ENCODE measurements at regions not wholly inside any gene's neighbourhood (a gene's known extent, or its start where the extent isn't known, plus 50 kb on each side); places are given as distances from the start of the nearest gene placed in this dataset.

DNA sequence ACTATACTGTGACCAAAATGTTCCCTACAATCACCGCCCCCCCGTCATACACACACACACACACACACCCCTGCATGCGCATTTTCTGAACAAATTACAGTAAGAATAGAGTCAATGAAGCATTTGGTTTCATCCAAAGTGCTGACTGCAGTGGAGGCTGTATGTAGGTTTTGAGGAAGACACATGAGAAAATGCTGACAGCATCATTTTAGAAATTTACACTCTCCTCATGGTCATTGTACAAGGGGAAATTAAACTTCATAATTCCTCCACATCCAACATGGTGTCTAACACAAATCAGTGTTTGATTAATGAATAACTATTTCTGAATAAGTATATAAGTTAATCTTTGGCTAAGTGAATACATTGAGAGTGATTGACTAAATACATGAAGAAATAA lies 1126.8 kb upstream of the PHF14 start:
- no peak for TF ChIP-seq CREB1 (IDR thresholded peaks at IDR 0.05; ENCODE audit: low read depth)
- no peak for TF ChIP-seq FOXM1 (IDR thresholded peaks at IDR 0.05; ENCODE audit: borderline replicate concordance, low read depth)
- TF ChIP-seq YY1 (IDR thresholded peaks at IDR 0.05; ENCODE audit: low read depth), result no peak
- TF ChIP-seq NFIC (IDR thresholded peaks at IDR 0.05), result no peak
- TF ChIP-seq, protein P1, sequence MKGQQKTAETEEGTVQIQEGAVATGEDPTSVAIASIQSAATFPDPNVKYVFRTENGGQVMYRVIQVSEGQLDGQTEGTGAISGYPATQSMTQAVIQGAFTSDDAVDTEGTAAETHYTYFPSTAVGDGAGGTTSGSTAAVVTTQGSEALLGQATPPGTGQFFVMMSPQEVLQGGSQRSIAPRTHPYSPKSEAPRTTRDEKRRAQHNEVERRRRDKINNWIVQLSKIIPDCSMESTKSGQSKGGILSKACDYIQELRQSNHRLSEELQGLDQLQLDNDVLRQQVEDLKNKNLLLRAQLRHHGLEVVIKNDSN (IDR thresholded peaks at IDR 0.05), result no peak
- no peak for TF ChIP-seq TAF1 (IDR thresholded peaks at IDR 0.05; ENCODE audit: low read depth)
- TF ChIP-seq CEBPB (IDR thresholded peaks at IDR 0.05), result no peak
- no peak for TF ChIP-seq TEAD4 (IDR thresholded peaks at IDR 0.05)
- TF ChIP-seq, protein P2, sequence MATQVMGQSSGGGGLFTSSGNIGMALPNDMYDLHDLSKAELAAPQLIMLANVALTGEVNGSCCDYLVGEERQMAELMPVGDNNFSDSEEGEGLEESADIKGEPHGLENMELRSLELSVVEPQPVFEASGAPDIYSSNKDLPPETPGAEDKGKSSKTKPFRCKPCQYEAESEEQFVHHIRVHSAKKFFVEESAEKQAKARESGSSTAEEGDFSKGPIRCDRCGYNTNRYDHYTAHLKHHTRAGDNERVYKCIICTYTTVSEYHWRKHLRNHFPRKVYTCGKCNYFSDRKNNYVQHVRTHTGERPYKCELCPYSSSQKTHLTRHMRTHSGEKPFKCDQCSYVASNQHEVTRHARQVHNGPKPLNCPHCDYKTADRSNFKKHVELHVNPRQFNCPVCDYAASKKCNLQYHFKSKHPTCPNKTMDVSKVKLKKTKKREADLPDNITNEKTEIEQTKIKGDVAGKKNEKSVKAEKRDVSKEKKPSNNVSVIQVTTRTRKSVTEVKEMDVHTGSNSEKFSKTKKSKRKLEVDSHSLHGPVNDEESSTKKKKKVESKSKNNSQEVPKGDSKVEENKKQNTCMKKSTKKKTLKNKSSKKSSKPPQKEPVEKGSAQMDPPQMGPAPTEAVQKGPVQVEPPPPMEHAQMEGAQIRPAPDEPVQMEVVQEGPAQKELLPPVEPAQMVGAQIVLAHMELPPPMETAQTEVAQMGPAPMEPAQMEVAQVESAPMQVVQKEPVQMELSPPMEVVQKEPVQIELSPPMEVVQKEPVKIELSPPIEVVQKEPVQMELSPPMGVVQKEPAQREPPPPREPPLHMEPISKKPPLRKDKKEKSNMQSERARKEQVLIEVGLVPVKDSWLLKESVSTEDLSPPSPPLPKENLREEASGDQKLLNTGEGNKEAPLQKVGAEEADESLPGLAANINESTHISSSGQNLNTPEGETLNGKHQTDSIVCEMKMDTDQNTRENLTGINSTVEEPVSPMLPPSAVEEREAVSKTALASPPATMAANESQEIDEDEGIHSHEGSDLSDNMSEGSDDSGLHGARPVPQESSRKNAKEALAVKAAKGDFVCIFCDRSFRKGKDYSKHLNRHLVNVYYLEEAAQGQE (IDR thresholded peaks at IDR 0.05; ENCODE audit: low read depth), result no peak
- TF ChIP-seq RAD21 (IDR thresholded peaks at IDR 0.05; ENCODE audit: low read depth), result no peak
- TF ChIP-seq EGR1 (IDR thresholded peaks at IDR 0.05), result no peak
- TF ChIP-seq EP300 (IDR thresholded peaks at IDR 0.05; ENCODE audit: borderline replicate concordance), result no peak
- no peak for TF ChIP-seq ZBTB7A (IDR thresholded peaks at IDR 0.05; ENCODE audit: low read depth)

DNA sequence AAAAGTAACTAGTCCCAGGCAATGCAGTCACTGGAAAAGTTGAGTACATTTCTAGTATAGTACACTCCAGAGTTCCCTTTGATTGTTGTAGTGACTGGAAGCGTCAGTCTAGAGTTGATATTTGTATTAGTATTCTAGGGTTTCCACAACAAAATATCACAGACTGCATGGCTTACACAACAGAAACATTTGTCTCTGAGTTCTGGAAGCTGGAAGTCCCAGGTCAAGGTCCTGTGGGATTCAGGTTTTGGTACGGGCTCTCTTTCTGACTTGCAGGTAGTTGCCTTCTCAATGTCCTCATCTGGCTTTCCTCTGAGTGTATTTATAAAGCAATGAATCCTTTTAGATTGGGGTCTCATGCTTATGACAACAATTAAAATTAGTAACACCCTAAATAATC lies 1119.1 kb upstream of the PHF14 start:
- TF ChIP-seq EP300 (IDR thresholded peaks at IDR 0.05; ENCODE audit: borderline replicate concordance) (no peak), EGR1 (IDR thresholded peaks at IDR 0.05) (no peak)
- TF ChIP-seq, protein P3, sequence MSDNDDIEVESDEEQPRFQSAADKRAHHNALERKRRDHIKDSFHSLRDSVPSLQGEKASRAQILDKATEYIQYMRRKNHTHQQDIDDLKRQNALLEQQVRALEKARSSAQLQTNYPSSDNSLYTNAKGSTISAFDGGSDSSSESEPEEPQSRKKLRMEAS (IDR thresholded peaks at IDR 0.05), result no peak

DNA sequence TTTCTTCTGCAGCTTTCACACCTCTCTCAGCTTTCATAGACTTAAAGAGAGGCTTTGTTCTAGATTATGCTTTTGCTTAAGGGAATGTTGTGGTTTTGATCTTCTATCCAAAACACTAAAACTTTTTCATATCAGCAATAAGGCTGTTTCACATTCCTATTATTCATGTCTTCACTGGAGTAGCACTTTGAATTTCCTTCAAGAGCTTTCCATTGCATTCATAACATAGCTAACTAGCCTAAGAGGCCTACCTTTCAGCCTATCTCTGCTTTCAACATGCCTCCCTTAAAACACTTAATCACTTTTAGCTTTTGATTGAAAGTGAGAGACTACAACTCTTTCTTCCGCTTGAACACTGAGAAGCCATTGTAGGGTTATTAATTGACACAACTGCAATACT lies 1117.0 kb upstream of the PHF14 start:
- TF ChIP-seq NFIC (IDR thresholded peaks at IDR 0.05) (no peak), RAD21 (IDR thresholded peaks at IDR 0.05; ENCODE audit: low read depth) (no peak), CEBPB (IDR thresholded peaks at IDR 0.05) (no peak)
- TF ChIP-seq, protein P2 (IDR thresholded peaks at IDR 0.05; ENCODE audit: low read depth), result no peak
- TF ChIP-seq, protein P3 (IDR thresholded peaks at IDR 0.05), result no peak

GRCh38 chr7:9863545-9863944 lies 1110.1 kb upstream of the PHF14 start:
- TF ChIP-seq ZBTB7A (IDR thresholded peaks at IDR 0.05; ENCODE audit: low read depth), result no peak
- no peak for TF ChIP-seq EGR1 (IDR thresholded peaks at IDR 0.05)
- no peak for TF ChIP-seq TCF12 (IDR thresholded peaks at IDR 0.05; ENCODE audit: low read depth)
- TF ChIP-seq CREB1 (IDR thresholded peaks at IDR 0.05; ENCODE audit: low read depth), result no peak
- TF ChIP-seq, protein P1 (IDR thresholded peaks at IDR 0.05), result no peak

DNA sequence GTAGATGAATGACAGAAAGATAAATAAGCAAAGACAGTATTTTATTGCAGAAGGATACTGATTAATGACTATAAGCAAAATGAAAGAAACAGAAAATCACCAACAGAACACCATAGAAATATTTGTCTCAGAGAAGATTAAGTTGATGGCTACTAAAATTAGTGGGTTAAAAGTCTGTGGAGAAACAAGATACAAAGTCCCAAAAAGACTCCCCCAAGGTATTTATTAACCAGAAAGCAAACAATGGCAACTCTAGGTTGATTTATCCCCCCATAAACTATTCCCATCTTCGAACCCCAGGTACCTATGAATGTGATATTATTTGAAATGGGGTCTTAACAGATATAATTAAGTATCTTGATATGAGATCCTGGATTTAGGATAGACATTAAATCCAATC lies 1104.5 kb upstream of the PHF14 start:
- TF ChIP-seq RAD21 (IDR thresholded peaks at IDR 0.05; ENCODE audit: low read depth), result no peak
- TF ChIP-seq, protein P3 (IDR thresholded peaks at IDR 0.05), result no peak
- TF ChIP-seq, protein P2 (IDR thresholded peaks at IDR 0.05; ENCODE audit: low read depth), result no peak
- no peak for TF ChIP-seq NFIC (IDR thresholded peaks at IDR 0.05)
- TF ChIP-seq CREB1 (IDR thresholded peaks at IDR 0.05; ENCODE audit: low read depth), result no peak
- TF ChIP-seq ZBTB7A (IDR thresholded peaks at IDR 0.05; ENCODE audit: low read depth), result no peak
- TF ChIP-seq TEAD4 (IDR thresholded peaks at IDR 0.05), result no peak
- no peak for TF ChIP-seq CEBPB (IDR thresholded peaks at IDR 0.05)
- TF ChIP-seq EGR1 (IDR thresholded peaks at IDR 0.05), result no peak
- no peak for TF ChIP-seq EP300 (IDR thresholded peaks at IDR 0.05; ENCODE audit: borderline replicate concordance)
- TF ChIP-seq TAF1 (IDR thresholded peaks at IDR 0.05; ENCODE audit: low read depth), result no peak
- no peak for TF ChIP-seq YY1 (IDR thresholded peaks at IDR 0.05; ENCODE audit: low read depth)
- TF ChIP-seq TCF12 (IDR thresholded peaks at IDR 0.05; ENCODE audit: low read depth), result no peak

All from Ishikawa (cell line).